ENCODE measurements at regions not wholly inside any gene's neighbourhood (a gene's known extent, or its start where the extent isn't known, plus 50 kb on each side); places are given as distances from the start of the nearest gene placed in this dataset.

DNA sequence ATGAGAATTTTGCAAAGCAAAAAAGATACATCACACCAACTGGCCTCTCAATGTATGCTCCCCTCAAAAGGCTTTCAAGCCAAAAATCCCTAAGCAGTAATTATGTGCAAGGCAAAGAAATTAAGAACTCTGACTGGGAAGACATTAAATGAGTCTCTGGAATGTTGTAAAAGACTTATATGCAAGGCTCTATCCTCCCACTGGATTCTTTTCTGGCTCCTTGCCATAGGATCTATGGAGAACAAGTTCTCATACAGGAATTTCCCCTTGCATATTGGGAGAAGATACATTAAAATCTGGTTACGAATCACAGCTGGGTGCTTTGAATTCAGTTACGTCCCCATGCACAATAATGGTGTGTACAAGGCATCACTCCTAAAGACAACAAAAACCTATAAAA is 73.4 kb upstream of the ATL2 start:
- no peak for DNase-seq (ENCODE audit: low spot score)
- TF ChIP-seq, protein P1, sequence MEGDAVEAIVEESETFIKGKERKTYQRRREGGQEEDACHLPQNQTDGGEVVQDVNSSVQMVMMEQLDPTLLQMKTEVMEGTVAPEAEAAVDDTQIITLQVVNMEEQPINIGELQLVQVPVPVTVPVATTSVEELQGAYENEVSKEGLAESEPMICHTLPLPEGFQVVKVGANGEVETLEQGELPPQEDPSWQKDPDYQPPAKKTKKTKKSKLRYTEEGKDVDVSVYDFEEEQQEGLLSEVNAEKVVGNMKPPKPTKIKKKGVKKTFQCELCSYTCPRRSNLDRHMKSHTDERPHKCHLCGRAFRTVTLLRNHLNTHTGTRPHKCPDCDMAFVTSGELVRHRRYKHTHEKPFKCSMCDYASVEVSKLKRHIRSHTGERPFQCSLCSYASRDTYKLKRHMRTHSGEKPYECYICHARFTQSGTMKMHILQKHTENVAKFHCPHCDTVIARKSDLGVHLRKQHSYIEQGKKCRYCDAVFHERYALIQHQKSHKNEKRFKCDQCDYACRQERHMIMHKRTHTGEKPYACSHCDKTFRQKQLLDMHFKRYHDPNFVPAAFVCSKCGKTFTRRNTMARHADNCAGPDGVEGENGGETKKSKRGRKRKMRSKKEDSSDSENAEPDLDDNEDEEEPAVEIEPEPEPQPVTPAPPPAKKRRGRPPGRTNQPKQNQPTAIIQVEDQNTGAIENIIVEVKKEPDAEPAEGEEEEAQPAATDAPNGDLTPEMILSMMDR (IDR thresholded peaks at IDR 0.05), result no peak
- no peak for ATAC-seq (ENCODE audit: low FRiP score)

DNA sequence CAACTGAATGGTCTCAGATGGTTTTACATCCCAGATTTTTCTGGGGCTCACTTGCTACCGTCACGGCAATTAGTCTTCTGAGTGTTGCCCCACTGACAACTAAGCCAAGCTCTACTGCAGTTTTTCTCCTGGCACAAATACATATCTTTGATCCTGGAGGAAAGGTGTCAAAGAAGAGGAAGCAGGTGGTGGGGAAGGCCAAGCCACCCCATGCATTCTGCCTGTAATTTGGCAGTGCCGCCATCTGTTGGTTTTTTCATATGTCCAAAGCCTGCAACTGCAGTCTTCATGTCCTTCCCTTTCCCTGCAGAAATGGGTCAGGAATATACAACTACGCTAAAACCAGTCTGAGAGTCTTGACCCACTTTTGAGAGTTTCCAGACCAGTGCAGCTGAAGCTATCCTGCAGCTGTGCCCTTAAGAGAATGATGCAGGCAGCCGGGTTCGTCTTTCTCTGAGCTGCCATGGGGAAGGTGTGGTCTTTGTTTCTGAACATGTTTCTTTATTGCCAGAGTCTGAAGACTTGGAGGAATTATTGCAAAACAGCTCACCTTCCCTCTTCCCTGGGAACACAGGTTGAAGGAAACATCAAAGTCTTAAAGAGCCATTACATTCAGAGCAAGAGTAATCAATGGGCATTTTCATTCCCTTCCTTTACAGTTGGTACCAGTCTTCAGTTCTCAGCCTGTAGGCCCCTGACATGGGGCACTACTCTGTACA is 71.8 kb upstream of the ATL2 start:
- TF ChIP-seq, protein P1 (IDR thresholded peaks at IDR 0.05), result no peak

DNA sequence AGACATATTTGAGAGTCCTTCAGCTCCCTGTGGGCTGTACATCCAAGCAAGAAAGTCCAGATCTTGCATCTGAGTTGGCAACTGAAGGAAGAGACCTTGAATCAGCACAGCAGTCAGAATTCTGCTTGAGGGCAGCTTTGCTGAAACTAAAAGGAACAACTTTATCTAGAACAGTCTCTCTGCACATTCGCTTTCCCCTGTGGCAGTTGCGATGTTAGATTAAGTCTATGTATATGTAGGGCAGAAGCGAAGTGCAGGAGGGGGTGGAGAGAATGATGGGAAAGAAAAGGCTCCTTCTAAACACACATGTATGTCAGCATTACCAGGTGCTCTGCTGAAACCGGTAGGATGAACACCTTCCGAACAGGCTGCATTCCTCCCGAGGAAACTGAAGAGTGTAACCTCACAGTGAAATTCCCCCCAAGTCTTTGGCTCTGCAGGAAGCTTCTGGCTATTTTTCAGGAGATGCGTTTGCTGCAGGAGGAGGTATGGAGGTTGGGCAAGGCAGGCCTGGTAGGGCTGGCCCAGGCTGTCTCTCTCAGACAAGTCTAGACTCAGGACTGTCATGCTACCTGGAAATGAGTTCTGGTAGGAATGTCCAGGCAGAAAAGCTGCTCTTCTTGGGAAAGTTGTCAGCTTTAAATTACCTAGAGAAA is 70.0 kb upstream of the ATL2 start:
- no peak for DNase-seq (ENCODE audit: low spot score)
- ATAC-seq (ENCODE audit: low FRiP score), result peak; percentile 35
- TF ChIP-seq, protein P1 (IDR thresholded peaks at IDR 0.05), result no peak

More for the DNA sequence above, 71.8 kb upstream of the ATL2 start:
- DNase-seq (ENCODE audit: low spot score), result no peak
- ATAC-seq (ENCODE audit: low FRiP score), result no peak

DNA sequence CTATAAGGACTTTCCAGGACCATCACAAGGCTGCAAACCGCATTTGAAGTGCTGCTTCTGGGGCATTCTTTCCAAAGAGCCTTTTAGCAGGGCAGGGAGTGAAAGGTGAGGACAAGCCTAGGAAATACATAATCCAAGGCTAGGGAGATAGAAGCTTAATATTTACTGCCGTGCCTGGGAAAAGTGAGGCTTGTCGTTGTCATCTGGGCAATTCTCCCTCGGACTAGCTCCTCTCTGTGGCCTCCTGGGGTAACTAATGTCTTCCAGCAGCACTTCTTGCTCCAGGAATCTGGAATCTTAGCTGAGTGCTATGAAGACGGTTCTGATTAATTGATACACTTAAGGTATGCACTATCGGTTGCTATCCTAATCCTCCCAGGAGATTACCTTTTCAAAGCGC is 69.3 kb upstream of the ATL2 start:
- ATAC-seq (ENCODE audit: low FRiP score) (no peak), DNase-seq (ENCODE audit: low spot score) (no peak)
- TF ChIP-seq, protein P1 (IDR thresholded peaks at IDR 0.05), result no peak

DNA sequence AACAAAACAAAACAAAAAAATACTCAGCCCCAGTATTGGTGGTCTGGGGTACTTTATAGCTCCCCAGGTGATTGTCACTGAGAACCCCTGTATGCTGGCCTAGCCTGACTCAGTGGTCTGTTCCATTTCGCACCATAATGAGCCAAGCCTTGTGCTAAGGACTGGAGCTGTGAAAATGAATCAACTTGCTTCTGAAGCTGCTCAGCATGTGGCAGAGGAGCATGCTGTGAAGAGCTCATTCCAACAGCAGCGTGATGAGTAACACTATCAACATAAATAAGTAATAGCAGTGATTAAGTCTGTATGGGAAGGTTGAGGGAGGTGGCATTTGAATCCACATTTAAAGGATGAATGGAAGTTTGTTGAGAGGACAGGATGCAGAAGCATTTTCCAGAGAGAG is 67.2 kb upstream of the ATL2 start:
- no peak for ATAC-seq (ENCODE audit: low FRiP score)
- TF ChIP-seq, protein P1 (IDR thresholded peaks at IDR 0.05), result no peak
- DNase-seq (ENCODE audit: low spot score), result no peak

DNA sequence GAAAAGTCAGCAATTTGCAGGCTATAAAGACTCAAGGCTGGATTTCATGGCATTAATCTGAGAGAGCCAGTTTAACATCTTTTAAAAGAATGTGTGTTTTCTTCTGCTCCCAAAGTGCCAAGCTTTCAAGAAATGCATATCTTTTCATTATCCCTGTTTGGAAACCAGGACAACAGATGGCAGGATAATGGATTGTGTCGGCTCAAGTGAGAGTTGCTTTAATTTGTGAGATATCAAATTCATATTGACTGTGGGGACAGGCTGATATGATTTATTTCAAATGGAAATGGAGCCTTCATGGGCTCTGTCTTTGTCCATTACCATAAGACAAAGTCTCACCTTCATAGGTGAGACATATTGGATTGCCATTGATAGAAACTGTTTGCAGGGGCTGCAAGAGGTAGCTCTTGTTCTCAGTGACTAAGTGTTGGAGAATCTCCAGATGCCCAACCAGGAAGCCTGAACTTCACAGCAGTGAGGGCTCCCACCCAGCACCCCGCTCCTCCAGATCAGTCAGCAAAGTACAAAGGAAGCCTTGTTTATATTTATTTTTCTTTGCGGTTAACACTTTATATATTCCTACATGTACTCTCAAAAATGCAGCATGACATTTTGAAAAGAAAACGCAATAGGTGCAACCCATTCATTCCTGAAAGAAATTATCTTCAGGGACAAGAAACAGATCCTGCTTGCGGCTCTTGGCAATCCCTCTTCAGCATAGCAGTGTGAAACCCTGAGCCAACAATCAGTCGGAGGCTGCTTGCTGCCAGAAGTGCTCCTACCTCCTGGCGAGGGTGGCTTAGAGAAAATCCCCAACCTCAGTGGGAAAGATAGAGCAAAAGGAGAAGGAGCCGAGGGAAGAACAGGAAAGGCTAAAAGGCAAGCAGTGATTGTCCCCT is 65.8 kb upstream of the ATL2 start:
- TF ChIP-seq, protein P1 (IDR thresholded peaks at IDR 0.05), result no peak
- no peak for ATAC-seq (ENCODE audit: low FRiP score)
- no peak for DNase-seq (ENCODE audit: low spot score)
